ENCODE measurements at regions not wholly inside any gene's neighbourhood (a gene's known extent, or its start where the extent isn't known, plus 50 kb on each side); places are given as distances from the start of the nearest gene placed in this dataset.

DNA sequence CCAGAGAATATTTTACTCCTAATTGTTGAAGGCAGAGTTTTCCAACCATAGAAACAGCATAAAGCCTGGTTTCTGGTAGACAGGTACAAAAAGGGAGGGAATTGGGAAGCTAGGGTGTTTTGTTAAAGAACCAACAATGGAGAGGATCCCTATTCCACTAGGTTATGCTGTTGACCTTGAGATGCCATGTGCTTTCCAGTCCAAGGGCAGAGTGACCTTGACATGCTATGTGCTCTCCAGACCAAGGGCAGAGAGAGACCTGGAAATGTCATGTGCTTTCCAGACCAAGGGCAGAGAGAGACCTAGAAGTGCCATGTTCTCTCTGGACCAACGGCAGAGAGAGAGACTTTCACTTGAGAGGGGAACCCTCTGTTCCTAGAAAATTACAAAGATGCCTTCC, 1043.8 kb upstream of the FBXO33 start:
- TF ChIP-seq POLR2A (IDR thresholded peaks at IDR 0.05), result no peak
- TF ChIP-seq EP300 (IDR thresholded peaks at IDR 0.05), result no peak
